NT2/D1 (cell line): ENCODE measurements at regions not wholly inside any gene's neighbourhood (a gene's known extent, or its start where the extent isn't known, plus 50 kb on each side); places are given as distances from the start of the nearest gene placed in this dataset.

Experiments
- SUZ12 ChIP-seq: IDR thresholded peaks from 2 replicates; pipeline ENCODE4 v1.6.1; 2011; ENCODE audit not compliant: insufficient read length, insufficient read depth; ENCODE audit errors: extremely low read depth
- YY1 ChIP-seq: IDR thresholded peaks from 2 replicates; pipeline ENCODE4 v1.6.1; 2011; ENCODE audit not compliant: insufficient read length, insufficient read depth
- ZNF274 ChIP-seq: IDR thresholded peaks from 2 replicates; pipeline ENCODE4 v1.6.1; 2011; ENCODE audit warnings: mild to moderate bottlenecking, low read depth, low read length

DNA sequence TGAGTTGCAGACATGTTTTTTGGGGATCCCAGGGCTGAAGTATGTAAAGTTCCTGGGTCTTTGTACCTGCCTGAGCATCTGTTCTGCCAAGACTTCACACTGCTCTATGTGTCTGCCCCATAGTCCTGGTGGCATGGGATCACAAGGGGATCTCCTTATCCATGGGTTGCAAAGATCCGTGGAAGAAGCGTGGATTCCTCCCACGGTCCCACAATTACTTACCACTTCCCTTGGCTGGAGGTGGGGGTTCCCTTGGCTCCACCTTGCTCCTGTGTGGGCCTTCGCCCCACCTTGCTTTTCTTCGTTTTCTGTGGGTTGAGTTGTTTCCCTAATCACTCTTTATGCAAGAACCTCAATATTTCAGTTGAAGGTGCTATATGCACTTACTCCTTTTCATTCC lies 157.4 kb upstream of the CHORDC1 start:
- TF ChIP-seq YY1 (no peak), ZNF274 (no peak), SUZ12 (no peak)
